ENCODE measurements at regions not wholly inside any gene's neighbourhood (a gene's known extent, or its start where the extent isn't known, plus 50 kb on each side); places are given as distances from the start of the nearest gene placed in this dataset.
"Not testable (repeated sequence)": the region's sequence is repeated elsewhere in the genome, so short reads cannot be mapped to it uniquely, and the experiment has no call there.

DNA sequence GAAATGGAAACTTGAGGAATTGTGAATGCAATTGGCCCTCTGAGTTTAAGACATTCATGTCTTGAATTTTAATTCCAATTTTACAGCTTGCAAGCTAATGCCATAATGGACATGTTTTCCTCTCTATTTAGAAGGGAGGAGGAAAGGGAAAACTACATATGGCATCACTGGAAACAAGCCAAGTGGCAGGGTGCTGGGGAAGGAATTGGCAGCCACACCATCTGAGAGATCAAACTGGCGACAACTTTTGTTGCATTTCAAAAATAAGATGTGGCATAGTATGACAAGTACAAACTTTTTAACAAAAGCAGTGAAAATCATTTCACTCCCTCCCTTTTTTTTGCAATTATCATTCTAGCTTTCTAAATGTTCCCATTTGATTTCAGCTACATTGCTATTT is 615.6 kb downstream of the CENPC start:
- no peak for DNase-seq (ENCODE audit: low read depth)

DNA sequence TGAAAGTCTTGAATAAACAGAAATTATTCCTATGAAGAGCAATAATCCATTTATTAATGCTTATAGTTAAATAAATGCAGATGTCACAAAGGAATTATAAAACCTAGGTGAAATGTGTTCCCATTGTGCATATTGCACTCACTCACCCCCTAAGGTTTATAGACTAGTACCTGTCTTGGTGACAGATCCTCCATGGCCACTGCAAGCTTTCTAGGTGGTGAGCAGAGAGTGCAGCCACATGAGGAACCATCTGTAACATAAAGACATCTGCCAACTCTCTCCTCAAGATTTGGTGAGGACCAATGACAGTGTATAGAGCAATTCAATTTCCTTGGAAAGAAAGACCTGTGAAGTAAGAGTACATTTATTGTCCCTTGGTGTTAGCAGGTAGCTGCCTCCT is 616.4 kb downstream of the CENPC start:
- not testable (repeated sequence) for DNase-seq (ENCODE audit: low read depth)

DNA sequence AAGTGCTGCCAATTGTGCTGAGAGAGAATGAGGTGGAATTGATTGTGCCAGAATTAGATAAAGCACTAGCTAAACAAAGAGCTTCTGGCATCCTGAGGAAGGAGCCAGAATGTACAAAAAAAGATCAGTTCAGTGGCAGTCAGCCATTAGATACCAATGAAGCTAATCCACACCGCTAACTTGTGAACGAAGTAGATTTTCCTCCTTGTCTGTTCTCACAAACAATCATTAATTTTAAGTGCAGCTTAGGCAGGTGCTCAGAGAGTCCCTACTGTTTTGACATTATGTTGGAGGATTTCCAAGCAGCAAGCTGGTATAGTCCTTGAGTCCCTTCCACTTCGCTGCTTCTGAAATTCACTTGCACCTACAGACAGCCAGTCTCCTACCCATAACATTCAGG is 617.4 kb downstream of the CENPC start:
- DNase-seq (ENCODE audit: low read depth), result no peak

DNA sequence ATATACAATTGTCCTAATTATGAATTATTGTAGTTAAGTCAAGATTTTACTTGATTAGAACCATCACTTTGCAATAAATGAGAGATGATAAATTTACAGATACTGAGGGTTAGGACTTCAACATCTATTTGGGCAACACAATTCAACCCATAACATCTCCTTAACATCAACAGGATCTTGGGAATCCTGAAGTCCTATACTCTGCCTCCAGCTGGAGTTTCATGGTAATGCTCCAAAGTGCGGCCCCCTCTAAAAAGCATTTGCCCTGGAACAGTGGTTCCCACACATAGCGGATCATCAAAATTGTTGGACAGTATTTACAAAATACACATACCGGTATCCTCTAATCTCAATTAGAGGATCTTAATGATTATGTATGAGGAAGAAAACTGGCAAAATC is 618.6 kb downstream of the CENPC start:
- DNase-seq (ENCODE audit: low read depth), result no peak

DNA sequence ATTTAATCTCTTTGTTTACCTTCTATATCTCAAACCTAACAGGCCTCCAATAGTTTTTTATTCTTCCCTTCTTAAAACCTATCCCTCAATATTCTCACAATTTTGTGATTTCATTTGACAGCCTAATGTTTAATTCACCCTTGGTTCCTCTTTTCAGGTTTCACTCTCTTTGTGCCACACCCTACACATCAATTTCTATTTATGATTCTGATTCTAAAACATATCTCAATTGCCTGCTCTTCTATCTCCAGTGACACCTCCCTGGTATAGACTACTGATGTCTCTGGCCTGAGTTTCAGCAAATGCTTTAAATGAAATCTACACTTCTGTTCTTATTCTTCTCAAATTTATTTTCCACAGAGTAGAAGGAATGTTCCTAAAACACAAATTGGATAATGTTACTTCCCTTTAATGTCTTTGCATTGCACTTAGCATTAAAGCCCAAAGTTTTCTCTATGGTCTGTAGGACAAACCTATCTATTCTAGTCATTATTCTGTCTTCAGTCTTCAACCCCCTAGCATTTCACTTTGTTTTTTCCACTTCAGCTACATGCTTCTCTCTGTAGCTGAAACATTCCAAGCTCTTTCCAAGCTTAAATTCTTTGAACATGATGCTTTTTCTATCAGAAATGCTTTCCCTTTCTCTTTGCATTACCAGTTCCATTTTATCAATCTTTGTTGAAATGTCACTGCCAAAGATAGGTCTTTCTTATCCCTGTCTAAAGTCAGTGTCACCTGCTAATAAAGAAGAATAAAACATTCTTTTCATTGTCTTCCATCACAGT is 622.0 kb downstream of the CENPC start:
- no peak for DNase-seq (ENCODE audit: low read depth)

DNA sequence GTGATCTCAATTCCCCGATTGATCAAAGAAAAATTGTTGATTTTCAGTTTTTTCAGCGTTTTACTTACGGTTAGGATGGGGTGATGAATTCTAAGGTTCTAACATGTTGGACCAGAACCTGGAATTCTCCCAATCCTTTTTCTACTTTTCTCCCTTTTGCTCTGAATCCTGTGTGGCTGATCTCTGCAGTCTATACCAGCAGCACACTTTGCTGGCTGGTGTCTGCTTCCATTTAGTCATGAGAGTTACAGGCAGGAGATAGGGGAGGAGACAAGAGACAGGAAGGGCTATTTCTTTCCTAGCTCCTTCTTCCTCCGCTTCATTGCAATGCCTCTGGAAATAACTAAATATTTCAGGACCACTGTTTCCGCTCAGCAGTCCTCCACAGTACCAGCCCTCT is 623.9 kb downstream of the CENPC start:
- DNase-seq (ENCODE audit: low read depth), result no peak

DNA sequence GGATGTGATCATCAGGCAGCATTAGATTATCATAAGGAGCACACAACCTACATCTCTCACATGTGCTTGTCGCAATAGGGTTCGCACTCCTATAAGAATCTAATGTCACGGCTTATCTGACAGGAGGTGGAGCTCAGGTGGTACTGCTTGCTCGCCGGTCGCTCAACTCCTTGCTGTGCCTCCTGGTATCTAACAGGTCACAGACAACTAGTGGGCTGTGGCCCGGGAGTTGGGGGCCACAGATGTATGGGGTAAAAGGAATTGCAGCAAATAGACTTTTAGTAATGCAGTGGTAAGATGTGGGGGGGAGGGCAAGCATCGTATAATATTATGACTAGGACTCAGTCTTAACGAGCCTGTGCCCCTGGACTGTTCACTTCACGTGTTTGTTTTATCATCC is 624.8 kb downstream of the CENPC start:
- DNase-seq (ENCODE audit: low read depth), result no peak

DNA sequence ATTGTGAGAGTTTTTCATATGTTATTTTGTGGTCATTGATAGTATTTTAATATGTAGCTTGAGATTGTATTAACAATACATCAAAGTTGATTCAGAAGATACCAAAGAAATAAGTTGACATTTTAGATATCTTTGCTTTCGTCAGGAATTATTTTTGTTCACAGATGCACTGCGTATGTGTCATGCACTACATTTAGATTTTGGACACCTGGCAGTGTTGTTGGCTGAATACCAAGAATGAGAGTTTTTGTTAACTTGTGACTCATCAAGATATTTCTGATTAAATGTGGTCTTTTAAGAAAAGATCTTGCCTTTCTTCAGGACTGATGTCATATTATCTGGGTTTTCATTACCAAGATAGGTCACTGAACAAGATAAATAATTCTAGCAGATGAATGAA is 633.4 kb downstream of the CENPC start:
- DNase-seq (ENCODE audit: low read depth), result no peak

DNA sequence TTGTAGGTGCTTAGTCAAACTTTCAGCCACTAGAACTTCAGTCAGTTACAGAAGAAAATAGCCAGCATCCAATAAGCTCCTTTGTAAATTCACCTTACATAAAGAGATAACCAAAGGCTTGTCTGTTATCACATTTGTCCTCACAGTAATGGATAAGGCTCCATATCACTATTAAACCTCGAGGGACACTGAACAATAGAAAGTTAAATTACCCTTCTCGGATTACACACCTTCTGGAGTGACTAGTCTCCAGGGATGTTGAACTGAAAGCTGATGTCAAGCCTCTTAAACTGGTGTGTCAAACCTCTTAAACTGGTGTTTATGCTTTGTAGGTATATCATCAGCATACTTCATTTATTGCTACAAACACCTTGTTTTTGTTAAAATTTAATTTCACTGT is 639.0 kb downstream of the CENPC start:
- no peak for DNase-seq (ENCODE audit: low read depth)

DNA sequence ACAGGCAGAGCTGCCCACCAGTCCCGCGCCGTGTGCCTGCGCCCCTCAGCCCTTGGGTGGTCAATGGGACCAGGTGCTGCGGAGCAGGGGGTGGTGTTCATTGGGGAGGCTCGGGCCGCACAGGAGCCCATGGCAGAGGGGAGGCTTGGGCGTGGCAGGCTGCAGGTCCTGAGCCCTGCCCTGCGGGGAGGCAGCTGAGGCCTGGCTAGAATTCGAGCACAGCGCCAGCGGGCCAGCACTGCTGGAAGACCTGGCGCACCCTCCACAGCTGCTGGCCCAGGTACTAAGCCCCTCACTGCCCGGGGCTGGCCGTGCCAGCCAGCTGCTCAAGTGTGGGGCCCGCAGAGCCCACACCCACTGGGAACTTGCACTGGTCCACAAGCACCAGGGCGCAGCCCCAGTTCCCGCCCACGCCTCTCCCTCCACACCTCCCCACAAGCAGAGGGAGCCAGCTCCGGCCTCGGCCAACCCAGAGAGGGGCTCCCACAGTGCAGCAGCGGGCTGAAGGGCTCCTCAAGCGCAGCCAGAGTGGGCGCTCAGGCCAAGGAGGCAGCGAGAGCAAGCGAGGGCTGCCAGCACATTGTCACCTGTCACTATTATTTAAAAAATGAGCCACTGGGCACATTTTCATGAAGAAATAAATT is 645.8 kb downstream of the CENPC start:
- DNase-seq (ENCODE audit: low read depth), result no peak

DNA sequence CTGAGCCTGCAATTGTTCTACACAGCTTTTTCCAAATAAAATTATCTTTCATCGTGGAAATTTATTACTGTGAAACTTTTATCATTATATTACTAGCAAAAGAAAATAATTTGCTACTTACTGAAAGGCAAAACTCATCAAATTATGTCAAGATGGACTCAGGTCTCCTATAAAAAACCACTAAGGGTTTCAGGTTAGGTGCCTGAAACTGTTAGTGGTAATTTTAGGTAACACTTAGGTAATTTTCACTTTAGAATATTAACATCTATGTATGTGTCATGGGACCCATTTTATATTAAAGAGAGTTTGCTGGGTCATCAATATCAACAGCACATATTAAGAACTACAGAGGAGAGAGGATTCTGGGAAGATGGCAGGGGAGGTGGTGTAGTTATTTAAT is 651.5 kb downstream of the CENPC start:
- DNase-seq (ENCODE audit: low read depth), result no peak

DNA sequence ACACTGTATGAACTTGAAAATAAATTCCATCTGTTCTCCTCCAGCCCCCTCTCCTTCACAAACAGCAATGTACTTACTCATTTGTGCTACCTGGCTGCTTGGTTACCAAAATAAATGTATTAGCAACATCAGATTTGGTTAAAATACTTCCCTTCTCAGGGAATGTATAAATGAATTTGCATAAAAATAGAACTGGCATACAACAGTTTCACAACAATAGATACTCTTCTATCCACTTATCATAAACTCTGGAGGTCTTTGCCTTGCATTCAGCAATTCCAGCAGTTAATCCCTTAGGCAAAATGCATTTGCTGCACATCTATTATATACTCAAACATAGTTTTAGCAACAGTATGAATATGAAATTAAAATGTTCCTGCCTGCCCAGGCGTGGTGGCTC is 658.2 kb downstream of the CENPC start:
- no peak for DNase-seq (ENCODE audit: low read depth)

DNA sequence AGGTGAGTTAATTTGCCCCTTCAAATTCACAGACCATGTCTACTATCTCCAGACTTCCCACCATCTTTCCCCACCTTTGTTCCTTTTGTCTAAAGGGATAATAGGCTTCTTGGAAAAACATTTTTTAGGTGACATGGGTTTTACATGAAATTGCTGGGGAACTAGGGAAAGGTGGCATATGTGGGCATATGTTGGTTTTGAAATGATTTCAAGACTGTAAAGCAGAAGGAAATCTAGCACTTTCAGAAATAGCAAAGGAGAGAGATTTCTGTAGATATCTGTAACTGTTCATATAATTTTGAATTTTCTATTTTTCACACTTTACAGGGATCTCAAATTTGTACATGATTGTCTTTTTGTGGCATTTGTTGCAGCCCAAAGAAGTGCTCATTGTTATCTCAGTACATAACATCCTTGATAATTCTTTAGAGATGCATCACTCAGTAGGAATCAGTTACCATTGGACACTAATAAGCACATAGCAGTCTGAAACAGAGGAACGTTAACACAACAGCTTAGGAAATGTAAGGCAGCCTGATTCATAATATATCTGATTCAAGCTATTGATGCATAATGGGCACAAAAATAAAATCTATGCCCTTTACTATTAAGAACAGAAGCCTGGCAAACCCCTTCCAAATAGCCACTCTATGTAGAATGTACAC is 659.7 kb downstream of the CENPC start:
- no peak for DNase-seq (ENCODE audit: low read depth)

DNA sequence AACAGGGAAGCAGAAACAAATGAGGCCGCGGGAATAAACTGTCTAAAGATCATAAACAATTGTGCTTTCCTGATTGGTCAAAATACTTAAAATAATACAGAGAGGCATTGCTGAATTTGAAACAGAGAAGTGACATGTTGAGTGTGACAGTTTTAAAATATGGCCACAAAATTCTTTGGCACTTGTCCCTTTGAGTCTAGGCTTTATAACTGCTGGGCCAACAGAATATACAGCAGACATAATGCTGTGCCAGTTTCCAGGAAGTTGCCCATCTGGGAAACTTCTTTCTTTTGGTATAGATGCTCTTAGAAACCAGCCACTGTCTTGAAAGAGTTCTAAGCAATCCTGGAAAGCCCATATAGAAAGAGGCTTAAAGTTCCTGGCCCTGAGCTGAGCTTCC is 668.4 kb downstream of the CENPC start:
- DNase-seq (ENCODE audit: low read depth), result no peak

DNA sequence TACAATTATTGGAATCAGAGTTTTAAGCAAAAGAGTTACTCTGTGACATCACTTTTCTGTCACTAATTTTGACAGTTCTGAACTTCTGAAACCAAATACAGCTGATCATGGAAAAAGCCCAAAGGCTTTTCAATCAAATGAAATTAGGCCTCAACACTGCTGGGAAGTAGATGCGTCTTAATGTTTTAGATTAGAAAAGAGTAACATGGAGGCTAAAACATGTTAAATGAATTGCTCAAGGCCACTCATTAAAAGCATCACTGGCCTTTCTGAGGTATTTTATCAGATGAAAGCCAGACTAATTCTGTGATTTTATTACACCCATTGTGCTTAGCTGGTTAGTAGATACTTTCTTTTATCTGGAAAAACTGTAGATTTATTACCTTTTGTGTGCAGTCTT is 672.6 kb downstream of the CENPC start:
- no peak for DNase-seq (ENCODE audit: low read depth)

DNA sequence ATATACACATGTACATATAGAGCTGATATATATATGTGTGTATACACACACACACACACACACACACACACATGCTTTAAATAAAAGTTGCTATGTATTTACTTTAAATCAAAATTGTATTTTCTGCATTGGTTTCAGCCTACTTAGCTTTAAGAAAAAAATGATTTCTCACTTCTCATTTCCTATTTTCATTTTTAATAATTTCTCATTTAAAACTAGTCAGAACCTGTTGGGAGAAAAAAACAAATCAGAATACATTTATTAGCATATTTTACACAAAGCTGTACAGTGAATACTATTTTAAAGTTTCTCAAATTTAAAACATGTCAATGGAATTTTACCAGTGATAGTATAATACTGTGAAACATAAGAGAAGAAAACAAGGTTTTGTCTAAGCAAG is 681.8 kb downstream of the CENPC start:
- DNase-seq (ENCODE audit: low read depth), result no peak

DNA sequence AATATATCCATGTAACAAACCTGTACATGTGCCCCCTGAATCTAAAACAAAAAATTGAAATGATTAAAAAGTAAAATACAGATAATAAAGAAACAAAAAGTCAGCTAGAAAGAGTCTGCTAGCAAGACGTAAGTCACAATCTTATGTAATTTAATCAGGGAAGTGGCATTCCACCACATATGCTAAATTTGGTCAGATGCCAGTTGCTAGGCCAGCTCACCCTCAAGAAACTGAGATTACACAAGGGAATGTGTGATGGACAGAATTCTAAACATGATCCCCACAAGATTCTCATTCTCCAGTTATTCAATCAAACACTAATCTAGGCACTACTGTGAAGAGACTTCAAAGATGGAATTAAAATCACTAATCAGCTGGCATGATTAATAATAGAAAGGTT is 689.3 kb downstream of the CENPC start:
- no peak for DNase-seq (ENCODE audit: low read depth)

DNA sequence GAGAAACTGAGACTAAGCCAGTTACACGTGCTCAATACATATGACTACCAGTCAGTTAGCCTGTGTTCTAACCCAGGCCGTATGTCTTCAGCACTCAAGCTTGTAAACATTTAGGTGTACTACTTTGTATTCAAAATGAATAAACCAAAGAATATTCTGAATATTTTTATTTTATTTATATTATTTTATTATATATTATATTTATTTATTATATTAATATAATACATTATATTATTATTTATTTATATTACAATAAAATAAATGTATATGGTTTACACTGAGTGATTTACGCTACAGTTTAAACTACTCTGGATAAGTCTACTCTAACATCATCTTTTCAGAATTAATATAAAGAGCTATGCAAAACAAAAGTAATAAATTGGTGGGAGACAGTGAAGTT is 691.5 kb downstream of the CENPC start:
- DNase-seq (ENCODE audit: low read depth), result no peak

DNA sequence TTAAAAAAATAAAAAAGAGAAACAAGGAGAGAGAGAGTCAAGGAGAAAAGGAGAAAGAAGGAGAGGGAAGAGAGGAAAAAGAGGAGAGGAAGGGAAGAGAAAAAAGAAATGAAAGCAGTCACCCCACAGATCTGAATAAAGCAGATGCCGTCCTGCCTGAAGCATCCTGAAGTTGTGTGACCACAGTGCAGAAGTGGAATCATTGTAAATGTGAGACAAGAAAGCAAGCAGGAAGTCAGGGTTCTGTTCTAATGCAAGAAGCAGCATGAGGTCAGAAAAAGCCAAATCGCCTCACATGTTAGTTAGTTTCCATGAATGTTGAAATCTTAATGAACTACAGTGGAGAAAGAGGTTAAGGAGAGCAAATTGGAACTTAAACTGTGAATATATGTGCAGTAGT is 692.5 kb downstream of the CENPC start:
- no peak for DNase-seq (ENCODE audit: low read depth)

DNA sequence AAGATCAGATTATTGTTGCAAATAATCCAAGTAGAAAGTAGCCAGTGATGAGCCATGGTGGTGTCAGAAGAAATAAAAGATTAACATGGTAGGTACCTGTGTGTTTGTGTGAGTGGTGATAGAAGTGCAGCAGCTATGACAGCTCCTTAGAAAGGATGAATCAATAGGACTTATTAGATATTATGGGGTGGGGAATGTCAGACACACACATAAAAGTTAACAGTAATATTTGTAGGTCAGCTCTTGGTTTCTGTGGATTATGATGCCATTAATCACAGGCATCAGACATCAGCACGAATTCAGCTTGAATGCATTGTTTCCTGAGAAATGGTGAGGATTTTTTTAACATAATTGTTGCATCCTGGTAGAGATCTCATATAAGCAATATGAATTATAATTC is 695.7 kb downstream of the CENPC start:
- no peak for DNase-seq (ENCODE audit: low read depth)

DNA sequence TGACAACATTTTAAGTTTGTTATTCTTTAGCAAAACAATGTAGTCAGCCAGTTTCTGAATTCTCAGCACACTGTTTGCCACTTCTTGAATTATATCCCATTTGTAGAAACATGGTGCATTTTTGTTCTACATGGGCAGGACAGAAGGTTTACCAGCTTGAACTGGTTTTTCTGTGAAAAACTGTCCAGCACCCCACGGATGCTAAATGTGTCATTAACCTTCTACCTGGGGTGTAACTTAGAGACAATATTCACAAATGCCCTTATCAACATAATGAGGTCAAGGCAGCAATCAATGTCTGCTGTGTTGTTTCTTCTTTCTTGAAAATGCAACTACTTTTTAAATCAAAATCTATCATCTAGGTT is 702.6 kb downstream of the CENPC start:
- DNase-seq (ENCODE audit: low read depth), result no peak

DNA sequence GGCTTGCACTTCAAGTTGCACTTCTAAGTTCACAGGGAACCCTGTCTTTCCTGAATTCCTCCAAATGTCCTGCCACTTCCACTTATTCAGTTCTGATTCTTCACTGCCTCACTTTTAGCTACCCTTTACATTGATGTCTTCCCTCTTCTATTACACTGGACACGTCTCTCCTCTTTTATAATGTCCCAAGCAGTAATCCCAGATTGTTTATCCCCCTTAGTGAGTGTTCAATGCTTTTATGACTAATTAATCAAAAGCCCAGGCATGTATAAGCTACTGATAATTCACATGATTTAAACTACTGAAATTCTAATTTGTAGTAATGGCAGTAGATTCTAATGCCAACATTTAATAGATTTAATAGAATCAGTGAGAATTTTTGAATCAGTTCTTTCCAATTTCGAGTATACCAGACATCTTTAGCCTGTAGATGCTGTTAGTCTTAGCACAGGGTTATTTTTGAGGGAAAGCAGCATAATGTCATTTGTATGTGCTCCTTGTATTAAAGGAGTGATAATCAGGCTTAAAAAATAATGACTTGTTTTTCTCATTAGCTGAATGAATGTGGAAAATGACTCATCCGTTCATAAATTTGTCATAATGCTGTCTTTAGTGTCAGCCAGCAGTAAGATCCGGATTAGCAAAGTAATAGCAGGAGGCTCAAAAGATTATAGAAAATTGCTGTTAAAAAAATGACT is 703.1 kb downstream of the CENPC start:
- no peak for DNase-seq (ENCODE audit: low read depth)

DNA sequence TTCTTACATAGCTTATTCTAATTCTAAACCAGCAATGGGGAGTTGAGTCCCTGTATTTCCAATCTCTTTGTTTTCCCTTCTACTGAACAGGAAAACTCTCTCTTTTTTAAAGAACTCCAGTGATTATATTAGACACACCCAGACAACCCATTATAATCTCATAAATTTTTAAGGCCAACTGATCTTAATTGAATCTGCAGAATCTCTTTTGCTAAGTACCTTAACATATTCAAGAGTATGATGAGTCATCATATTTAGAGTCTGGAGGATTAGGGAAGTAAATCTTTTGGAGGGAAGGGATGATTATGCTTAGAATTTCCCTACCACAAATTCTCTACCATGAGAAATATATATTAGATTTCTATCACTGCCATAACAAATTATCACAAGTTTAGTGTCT is 705.1 kb downstream of the CENPC start:
- no peak for DNase-seq (ENCODE audit: low read depth)

Measured in T follicular helper cell (primary cell).